K562 (cell line): ENCODE measurements at regions not wholly inside any gene's neighbourhood (a gene's known extent, or its start where the extent isn't known, plus 50 kb on each side); places are given as distances from the start of the nearest gene placed in this dataset.

ENCODE experiments used
- ATAC-seq: fragments of 200-7000 bp; cut with Tn5 transposase; 3 replicates; pipeline ENCODE4 v1.9.1; 2020; ENCODE audit warnings: moderate library complexity
- BruUV-seq: library from RNA; stranded (reverse); fragments of 400-500 nt; replicated peaks from 2 replicates; lab custom pipeline; 2021; lab: Mats Ljungman, UMichigan
- CTCF ChIA-PET: fragments of 300-600 bp; formaldehyde crosslinking; extraction: SDS; loops from one replicate; lab custom pipeline; 2021; ENCODE audit warnings: low intra/inter-chr PET ratio; lab: Yijun Ruan, JAX
- POLR2A ChIA-PET: fragments of 300-600, 350-650 bp; sonication (Branson Sonifier 250); formaldehyde crosslinking; extraction: SDS; loops from one replicate; lab custom pipeline; 2021; ENCODE audit warnings: antibody characterized with exemption, inconsistent platforms; lab: Yijun Ruan, JAX
- DNase-seq, 4 experiments: peaks; one replicate each; pipeline versions ENCODE4 v3.0.0 to v3.0.0-alpha.2; 2011 to 2018; ENCODE audit warnings: low spot score in 3 of 4, mixed read lengths in 3 of 4; ENCODE audit errors: extremely low read depth in 1 of 4
- FAIRE-seq: peaks from 2 replicates; lab custom pipeline; 2011; peaks lifted over from hg19 to GRCh38; lab: Jason Lieb, UNC
- H2AFZ ChIP-seq: 2 replicates; pipeline ENCODE4 v1.6.0; 2011; ENCODE audit warnings: low read depth, low read length, control low read depth, inconsistent platforms
- H3K27ac ChIP-seq: fragments of 200-600 bp; 3 replicates; pipeline ENCODE4 v1.8.0; 2011; ENCODE audit warnings: low read depth, mild to moderate bottlenecking, control low read depth, inconsistent platforms, low read length, moderate library complexity, mixed read lengths; ENCODE audit errors: extremely low read depth
- H3K27me3 ChIP-seq, 2 experiments: fragments of 300-600 bp in 1 of 2; 2 replicates in 1 of 2; 3 replicates in 1 of 2; pipeline versions ENCODE4 v1.6.0 to v1.8.0; 2011; ENCODE audit warnings: inconsistent platforms in 2 of 2, low read length in 2 of 2, mild to moderate bottlenecking in 1 of 2, mixed read lengths in 1 of 2, moderate library complexity in 1 of 2; ENCODE audit not compliant: control insufficient read depth in 2 of 2, insufficient read depth in 2 of 2
- H3K36me3 ChIP-seq: fragments of 300-600 bp; 3 replicates; pipeline ENCODE4 v1.8.0; 2011; ENCODE audit warnings: mild to moderate bottlenecking, low read length, inconsistent platforms; ENCODE audit not compliant: control insufficient read depth, insufficient read depth
- H3K4me1 ChIP-seq, 2 experiments: fragments of 200-600 bp in 1 of 2; replicated peaks in 1 of 2; 2 replicates in 1 of 2; 3 replicates in 1 of 2; pipeline versions ENCODE4 v1.5.1 to v1.8.0; 2011; ENCODE audit warnings: inconsistent platforms in 2 of 2, low read length in 2 of 2, mild to moderate bottlenecking in 1 of 2, mixed read lengths in 1 of 2, moderate library complexity in 1 of 2; ENCODE audit not compliant: control insufficient read depth in 2 of 2, insufficient read depth in 2 of 2
- H3K4me2 ChIP-seq: 2 replicates; pipeline ENCODE4 v1.6.1; 2011; ENCODE audit warnings: low read length, control low read depth, inconsistent platforms, mixed read lengths; ENCODE audit not compliant: insufficient read depth
- H3K4me3 ChIP-seq: fragments of 200-600 bp; sonication (generic), shearing (Covaris generic); 2 replicates; pipeline ENCODE4 v1.5.1; 2016; ENCODE audit warnings: control low read depth, inconsistent platforms
- H3K79me2 ChIP-seq: fragments of 200-600 bp; 3 replicates; pipeline ENCODE4 v1.8.0; 2011; ENCODE audit warnings: low read length, inconsistent platforms; ENCODE audit not compliant: control insufficient read depth, insufficient read depth
- H3K9ac ChIP-seq, 2 experiments: 2 replicates each; pipeline versions ENCODE4 v1.6.0 to v1.6.1; 2011; ENCODE audit warnings: low read depth in 2 of 2, low read length in 2 of 2, control low read depth in 1 of 2, inconsistent platforms in 1 of 2, mild to moderate bottlenecking in 1 of 2, mixed read lengths in 1 of 2; ENCODE audit not compliant: insufficient read depth in 1 of 2
- H3K9me1 ChIP-seq: one replicate; pipeline ENCODE4 v1.6.0; 2011; ENCODE audit warnings: inconsistent platforms, mild to moderate bottlenecking, low read length, moderate library complexity; ENCODE audit not compliant: control insufficient read depth, insufficient read depth
- H3K9me3 ChIP-seq: replicated peaks from 2 replicates; pipeline ENCODE4 v1.5.1; 2011; ENCODE audit warnings: low read depth, low read length, inconsistent platforms; ENCODE audit not compliant: control insufficient read depth, insufficient read depth
- H4K20me1 ChIP-seq: replicated peaks from 2 replicates; pipeline ENCODE4 v1.6.1; 2011; ENCODE audit warnings: low read length, inconsistent platforms, mixed read lengths; ENCODE audit not compliant: control insufficient read depth, insufficient read depth
- BRF2 ChIP-seq: IDR thresholded peaks from 3 replicates; pipeline ENCODE4 v1.6.1; 2011; ENCODE audit warnings: borderline replicate concordance, mild to moderate bottlenecking; ENCODE audit not compliant: insufficient read length, insufficient read depth
- ELF2 ChIP-seq: fragments of 250-450 bp; sonication (Bioruptor Pico); IDR thresholded peaks from 2 replicates; pipeline ENCODE4 v1.5.0; 2021; ENCODE audit warnings: mild to moderate bottlenecking
- ETV1 ChIP-seq: fragments of 450-650 bp; conservative IDR thresholded peaks from 2 replicates; pipeline ENCODE4 v1.6.1; 2016; ENCODE audit warnings: missing genetic modification characterization, control low read depth, low read depth, missing compliant biosample characterization
- FOSL1 ChIP-seq: fragments of 200-800 bp; sonication (Bioruptor generic); conservative IDR thresholded peaks from 2 replicates; pipeline ENCODE4 v1.6.1; 2016; ENCODE audit warnings: missing genetic modification characterization, missing compliant biosample characterization
- FOXA1 ChIP-seq: fragments of 450-650 bp; IDR thresholded peaks from 2 replicates; pipeline ENCODE4 v1.6.1; 2016; ENCODE audit warnings: mild to moderate bottlenecking, borderline replicate concordance
- NONO ChIP-seq, 2 experiments: fragments of 200-400 bp in 1 of 2; fragments of 450-650 bp in 1 of 2; formaldehyde crosslinking in 1 of 2; IDR thresholded peaks; 2 replicates each; pipeline ENCODE4 v1.6.1; 2017; ENCODE audit warnings: low read depth in 2 of 2, mild to moderate bottlenecking in 2 of 2, moderate library complexity in 2 of 2, low read length in 1 of 2
- PTBP1 ChIP-seq: fragments of 200-400 bp; formaldehyde crosslinking; IDR thresholded peaks from 2 replicates; pipeline ENCODE4 v1.6.1; 2017; ENCODE audit warnings: low read depth, low read length
- WHSC1 ChIP-seq: IDR thresholded peaks from one replicate; pipeline ENCODE4 v1.6.1; 2012; ENCODE audit warnings: low read length, control low read depth, inconsistent platforms
- ZFP91 ChIP-seq: sonication (generic); formaldehyde crosslinking; IDR thresholded peaks from 2 replicates; pipeline ENCODE4 v1.8.0; 2022; ENCODE audit warnings: mild to moderate bottlenecking, missing genetic modification reagents
- ZNF133 ChIP-seq: fragments of 250-450 bp; sonication (Bioruptor Pico); IDR thresholded peaks from 2 replicates; pipeline ENCODE4 v1.4.0; 2020; ENCODE audit warnings: mild to moderate bottlenecking
- ZNF324 ChIP-seq: fragments of 250-450 bp; sonication (Bioruptor Pico); IDR thresholded peaks from 2 replicates; pipeline ENCODE4 v1.4.0; 2020; ENCODE audit warnings: mild to moderate bottlenecking
- ZNF551 ChIP-seq: fragments of 250-450 bp; sonication (Bioruptor Pico); IDR thresholded peaks from 2 replicates; pipeline ENCODE4 v1.5.0; 2021; ENCODE audit warnings: mild to moderate bottlenecking, moderate library complexity
- ZNF583 ChIP-seq: fragments of 250-450 bp; sonication (Bioruptor Pico); IDR thresholded peaks from 2 replicates; pipeline ENCODE4 v1.4.0; 2020
- ZNF584 ChIP-seq: fragments of 200-800 bp; sonication (Bioruptor generic); IDR thresholded peaks from 2 replicates; pipeline ENCODE4 v1.6.1; 2016; ENCODE audit warnings: low read depth, mild to moderate bottlenecking, missing genetic modification characterization, missing compliant biosample characterization
- ZSCAN29 ChIP-seq: fragments of 450-650 bp; IDR thresholded peaks from 2 replicates; pipeline ENCODE4 v1.6.1; 2017
- WGBS: fragments of 100-300 bp; shearing (Covaris generic); methylation state at CpG from one replicate; pipeline ENCODE4 v1.1.6; 2016; ENCODE audit warnings: low coverage, mixed read lengths; ENCODE audit not compliant: insufficient coverage; ENCODE audit errors: missing lambda C conversion rate; 5-methylcytosine and 5-hydroxymethylcytosine counted together
- in situ Hi-C: fragments of 300-500 bp; cut with MboI; formaldehyde crosslinking; loops from 4 replicates; pipeline ENCODE4 v1.15.0; 2018; ENCODE audit warnings: inconsistent platforms, mixed read lengths
- intact Hi-C: fragments of 100-400 bp; cut with micrococcal nuclease; formaldehyde crosslinking; loops from 2 replicates; pipeline ENCODE4 v1.14.2; 2022
- TF ChIP-seq, protein P1 (sequence below), 3 experiments: fragments of 200-800 bp in 1 of 3; fragments of 250-450 bp in 1 of 3; fragments of 450-650 bp in 1 of 3; sonication (Bioruptor Pico) in 1 of 3; sonication (Bioruptor generic) in 1 of 3; formaldehyde crosslinking in 1 of 3; IDR thresholded peaks; 2 replicates each; pipeline versions ENCODE4 v1.6.1 to v1.8.0; 2016 to 2022; ENCODE audit warnings: mild to moderate bottlenecking in 2 of 3, missing genetic modification characterization in 2 of 3, missing compliant biosample characterization in 1 of 3, moderate library complexity in 1 of 3
- TF ChIP-seq, protein P2 (sequence below), 2 experiments: IDR thresholded peaks; 2 replicates each; pipeline ENCODE4 v1.6.1; 2011; ENCODE audit warnings: borderline replicate concordance in 1 of 2, control low read depth in 1 of 2, low read depth in 1 of 2, low read length in 1 of 2, mild to moderate bottlenecking in 1 of 2, mixed read lengths in 1 of 2, moderate library complexity in 1 of 2; ENCODE audit not compliant: insufficient read depth in 1 of 2, insufficient read length in 1 of 2, poor library complexity in 1 of 2, severe bottlenecking in 1 of 2; ENCODE audit errors: extremely low read depth in 1 of 2

- no peaks in the 10 kb centered on the region for H3K9me3 ChIP-seq
- no peak overlapping the region for H3K9ac ChIP-seq
- FAIRE-seq, result no peak
- ATAC-seq, result no peak
- no peak overlapping the region for H2AFZ ChIP-seq
- no peak overlapping the region for H3K4me2 ChIP-seq
- H3K4me3 ChIP-seq, result no peak overlapping the region
- H3K27me3 ChIP-seq, result no peaks in the 10 kb centered on the region
- H3K4me1 ChIP-seq, result no peaks in the 10 kb centered on the region
- no peaks in the 10 kb centered on the region for H3K9me1 ChIP-seq
- ChIA-PET POLR2A (no interaction called here), CTCF (no interaction called here)
- BruUV-seq, result no TSS peak
- no peaks in the 10 kb centered on the region for H4K20me1 ChIP-seq
- in situ Hi-C loops (no loop called here), intact Hi-C loops (no loop called here)
- no peaks in the 10 kb centered on the region for H3K79me2 ChIP-seq
- no peak overlapping the region for H3K27ac ChIP-seq
- TF ChIP-seq FOXA1, result no peak
- TF ChIP-seq, protein P1, sequence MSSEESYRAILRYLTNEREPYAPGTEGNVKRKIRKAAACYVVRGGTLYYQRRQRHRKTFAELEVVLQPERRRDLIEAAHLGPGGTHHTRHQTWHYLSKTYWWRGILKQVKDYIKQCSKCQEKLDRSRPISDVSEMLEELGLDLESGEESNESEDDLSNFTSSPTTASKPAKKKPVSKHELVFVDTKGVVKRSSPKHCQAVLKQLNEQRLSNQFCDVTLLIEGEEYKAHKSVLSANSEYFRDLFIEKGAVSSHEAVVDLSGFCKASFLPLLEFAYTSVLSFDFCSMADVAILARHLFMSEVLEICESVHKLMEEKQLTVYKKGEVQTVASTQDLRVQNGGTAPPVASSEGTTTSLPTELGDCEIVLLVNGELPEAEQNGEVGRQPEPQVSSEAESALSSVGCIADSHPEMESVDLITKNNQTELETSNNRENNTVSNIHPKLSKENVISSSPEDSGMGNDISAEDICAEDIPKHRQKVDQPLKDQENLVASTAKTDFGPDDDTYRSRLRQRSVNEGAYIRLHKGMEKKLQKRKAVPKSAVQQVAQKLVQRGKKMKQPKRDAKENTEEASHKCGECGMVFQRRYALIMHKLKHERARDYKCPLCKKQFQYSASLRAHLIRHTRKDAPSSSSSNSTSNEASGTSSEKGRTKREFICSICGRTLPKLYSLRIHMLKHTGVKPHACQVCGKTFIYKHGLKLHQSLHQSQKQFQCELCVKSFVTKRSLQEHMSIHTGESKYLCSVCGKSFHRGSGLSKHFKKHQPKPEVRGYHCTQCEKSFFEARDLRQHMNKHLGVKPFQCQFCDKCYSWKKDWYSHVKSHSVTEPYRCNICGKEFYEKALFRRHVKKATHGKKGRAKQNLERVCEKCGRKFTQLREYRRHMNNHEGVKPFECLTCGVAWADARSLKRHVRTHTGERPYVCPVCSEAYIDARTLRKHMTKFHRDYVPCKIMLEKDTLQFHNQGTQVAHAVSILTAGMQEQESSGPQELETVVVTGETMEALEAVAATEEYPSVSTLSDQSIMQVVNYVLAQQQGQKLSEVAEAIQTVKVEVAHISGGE (CRISPR knock-in tag; IDR thresholded peaks at IDR 0.05), result no peak
- TF ChIP-seq ZNF324 (CRISPR knock-in tag), result no peak
- TF ChIP-seq NONO (IDR thresholded peaks at IDR 0.05; ENCODE audit: low read depth in 2 of 2, low read length in 1 of 2), result no peak
- no peak for TF ChIP-seq BRF2
- TF ChIP-seq FOSL1, result no peak
- TF ChIP-seq ETV1, result no peak
- no peak for TF ChIP-seq ELF2 (CRISPR knock-in tag)
- TF ChIP-seq ZNF133 (CRISPR knock-in tag), result no peak
- TF ChIP-seq ZSCAN29, result no peak
- TF ChIP-seq, protein P2, sequence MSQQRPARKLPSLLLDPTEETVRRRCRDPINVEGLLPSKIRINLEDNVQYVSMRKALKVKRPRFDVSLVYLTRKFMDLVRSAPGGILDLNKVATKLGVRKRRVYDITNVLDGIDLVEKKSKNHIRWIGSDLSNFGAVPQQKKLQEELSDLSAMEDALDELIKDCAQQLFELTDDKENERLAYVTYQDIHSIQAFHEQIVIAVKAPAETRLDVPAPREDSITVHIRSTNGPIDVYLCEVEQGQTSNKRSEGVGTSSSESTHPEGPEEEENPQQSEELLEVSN (IDR thresholded peaks at IDR 0.05; ENCODE audit: borderline replicate concordance in 1 of 2, extremely low read depth in 1 of 2, insufficient read depth in 1 of 2, insufficient read length in 1 of 2, low read depth in 1 of 2, low read length in 1 of 2, poor library complexity in 1 of 2, severe bottlenecking in 1 of 2), result no peak
- no peak for TF ChIP-seq ZNF583 (CRISPR knock-in tag)
- no peak for TF ChIP-seq WHSC1
- no peak for TF ChIP-seq ZNF551
- no peak for TF ChIP-seq PTBP1
- no peak for TF ChIP-seq ZNF584 (CRISPR knock-in tag)
- no peak for TF ChIP-seq ZFP91
- no peak for DNase-seq
- WGBS, result 0% methylated on average over 2 of the region's 2 CpGs
- H3K36me3 ChIP-seq, result no peaks in the 10 kb centered on the region
These were observed 244.1 kb downstream of the CNTN3 start for GRCh38 chr3:74370342-74370741.
